PFSK-1 (cell line): ENCODE measurements at regions not wholly inside any gene's neighbourhood (a gene's known extent, or its start where the extent isn't known, plus 50 kb on each side); places are given as distances from the start of the nearest gene placed in this dataset.

ENCODE experiments used
- POLR2AphosphoS5 ChIP-seq: IDR thresholded peaks from 2 replicates; pipeline ENCODE4 v1.6.1; 2012; ENCODE audit warnings: low read depth, mild to moderate bottlenecking, control low read depth, low read length, moderate library complexity
- SIN3A ChIP-seq: IDR thresholded peaks from 2 replicates; pipeline ENCODE4 v1.6.1; 2012; ENCODE audit warnings: mild to moderate bottlenecking, low read length, moderate library complexity, borderline replicate concordance; ENCODE audit not compliant: insufficient read depth
- TAF1 ChIP-seq: IDR thresholded peaks from 2 replicates; pipeline ENCODE4 v1.6.1; 2012; ENCODE audit warnings: low read length, control low read depth, borderline replicate concordance; ENCODE audit not compliant: insufficient read depth
- TF ChIP-seq, protein P1 (sequence below), 2 experiments: IDR thresholded peaks; 2 replicates each; pipeline versions ENCODE4 v1.6.1 to v1.8.0; 2011 to 2012; ENCODE audit warnings: low read depth in 2 of 2, low read length in 2 of 2, control low read depth in 1 of 2, inconsistent platforms in 1 of 2, mild to moderate bottlenecking in 1 of 2, moderate library complexity in 1 of 2; ENCODE audit not compliant: insufficient read depth in 1 of 2

DNA sequence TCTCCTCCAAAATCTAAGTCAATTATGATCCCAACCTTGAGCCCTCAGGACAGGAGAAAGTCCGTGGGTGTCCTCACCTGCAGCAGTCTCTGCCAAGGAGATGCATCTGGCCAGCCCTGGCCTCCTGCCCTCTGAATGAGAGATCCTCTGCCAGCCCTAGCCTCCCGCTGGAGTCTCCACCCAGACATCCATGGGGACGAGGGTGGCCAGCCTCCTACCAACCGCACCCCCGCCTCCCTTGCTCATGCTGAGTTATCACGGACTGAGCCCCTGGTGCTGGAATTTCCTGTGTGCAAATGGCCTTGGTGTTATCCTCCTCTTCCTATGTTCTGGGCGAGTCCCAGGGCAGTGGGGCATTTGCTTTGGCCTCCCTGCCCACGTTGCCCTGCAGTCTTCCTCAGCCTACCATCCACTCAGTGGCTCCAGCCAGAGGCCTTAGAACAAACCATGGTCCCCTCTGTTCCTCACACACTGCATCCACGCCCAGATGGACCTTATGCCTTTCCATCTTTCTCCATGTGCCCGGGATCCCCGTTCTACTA lies 116.4 kb downstream of the ACKR3 start:
- TF ChIP-seq, protein P1, sequence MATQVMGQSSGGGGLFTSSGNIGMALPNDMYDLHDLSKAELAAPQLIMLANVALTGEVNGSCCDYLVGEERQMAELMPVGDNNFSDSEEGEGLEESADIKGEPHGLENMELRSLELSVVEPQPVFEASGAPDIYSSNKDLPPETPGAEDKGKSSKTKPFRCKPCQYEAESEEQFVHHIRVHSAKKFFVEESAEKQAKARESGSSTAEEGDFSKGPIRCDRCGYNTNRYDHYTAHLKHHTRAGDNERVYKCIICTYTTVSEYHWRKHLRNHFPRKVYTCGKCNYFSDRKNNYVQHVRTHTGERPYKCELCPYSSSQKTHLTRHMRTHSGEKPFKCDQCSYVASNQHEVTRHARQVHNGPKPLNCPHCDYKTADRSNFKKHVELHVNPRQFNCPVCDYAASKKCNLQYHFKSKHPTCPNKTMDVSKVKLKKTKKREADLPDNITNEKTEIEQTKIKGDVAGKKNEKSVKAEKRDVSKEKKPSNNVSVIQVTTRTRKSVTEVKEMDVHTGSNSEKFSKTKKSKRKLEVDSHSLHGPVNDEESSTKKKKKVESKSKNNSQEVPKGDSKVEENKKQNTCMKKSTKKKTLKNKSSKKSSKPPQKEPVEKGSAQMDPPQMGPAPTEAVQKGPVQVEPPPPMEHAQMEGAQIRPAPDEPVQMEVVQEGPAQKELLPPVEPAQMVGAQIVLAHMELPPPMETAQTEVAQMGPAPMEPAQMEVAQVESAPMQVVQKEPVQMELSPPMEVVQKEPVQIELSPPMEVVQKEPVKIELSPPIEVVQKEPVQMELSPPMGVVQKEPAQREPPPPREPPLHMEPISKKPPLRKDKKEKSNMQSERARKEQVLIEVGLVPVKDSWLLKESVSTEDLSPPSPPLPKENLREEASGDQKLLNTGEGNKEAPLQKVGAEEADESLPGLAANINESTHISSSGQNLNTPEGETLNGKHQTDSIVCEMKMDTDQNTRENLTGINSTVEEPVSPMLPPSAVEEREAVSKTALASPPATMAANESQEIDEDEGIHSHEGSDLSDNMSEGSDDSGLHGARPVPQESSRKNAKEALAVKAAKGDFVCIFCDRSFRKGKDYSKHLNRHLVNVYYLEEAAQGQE (IDR thresholded peaks at IDR 0.05; ENCODE audit: insufficient read depth in 1 of 2, low read depth in 2 of 2, low read length in 2 of 2): no peak
- TF ChIP-seq POLR2AphosphoS5 (no peak), TAF1 (no peak), SIN3A (no peak)
